Activated CD4-positive, alpha-beta T cell treated with anti-CD3 and anti-CD28 coated beads, Interleukin-2, amount 10 ng/mL, durations not matched to agents 7 days and 5 days (primary cell): ENCODE measurements at regions not wholly inside any gene's neighbourhood (a gene's known extent, or its start where the extent isn't known, plus 50 kb on each side); places are given as distances from the start of the nearest gene placed in this dataset.

Source experiments
- CTCF ChIA-PET: fragments of 350-600 bp; sonication (Branson Sonifier 250); formaldehyde crosslinking; loops from one replicate; lab custom pipeline; 2021; ENCODE audit warnings: antibody characterized with exemption; lab: Charles Lee
- POLR2A ChIA-PET: fragments of 350-600 bp; sonication (Branson Sonifier 250); formaldehyde crosslinking; loops from one replicate; lab custom pipeline; 2021; ENCODE audit warnings: antibody characterized with exemption; lab: Charles Lee
- DNase-seq: peaks from one replicate; pipeline ENCODE4 v3.0.0-alpha.2; 2020
- H3K27ac Mint-ChIP-seq: one replicate; pipeline ENCODE4 v1.8.0; 2021; ENCODE audit warnings: mild to moderate bottlenecking, moderate library complexity, mixed read lengths
- H3K27me3 Mint-ChIP-seq: one replicate; pipeline ENCODE4 v1.8.0; 2021; ENCODE audit warnings: mixed read lengths
- H3K36me3 Mint-ChIP-seq: one replicate; pipeline ENCODE4 v1.8.0; 2021; ENCODE audit warnings: low read depth, mixed read lengths
- H3K4me1 Mint-ChIP-seq: one replicate; pipeline ENCODE4 v1.8.0; 2021; ENCODE audit warnings: mixed read lengths
- H3K4me3 Mint-ChIP-seq: one replicate; pipeline ENCODE4 v1.8.0; 2021; ENCODE audit warnings: mild to moderate bottlenecking, moderate library complexity, mixed read lengths
- H3K9me3 Mint-ChIP-seq: one replicate; pipeline ENCODE4 v1.8.0; 2021; ENCODE audit warnings: mixed read lengths

DNA sequence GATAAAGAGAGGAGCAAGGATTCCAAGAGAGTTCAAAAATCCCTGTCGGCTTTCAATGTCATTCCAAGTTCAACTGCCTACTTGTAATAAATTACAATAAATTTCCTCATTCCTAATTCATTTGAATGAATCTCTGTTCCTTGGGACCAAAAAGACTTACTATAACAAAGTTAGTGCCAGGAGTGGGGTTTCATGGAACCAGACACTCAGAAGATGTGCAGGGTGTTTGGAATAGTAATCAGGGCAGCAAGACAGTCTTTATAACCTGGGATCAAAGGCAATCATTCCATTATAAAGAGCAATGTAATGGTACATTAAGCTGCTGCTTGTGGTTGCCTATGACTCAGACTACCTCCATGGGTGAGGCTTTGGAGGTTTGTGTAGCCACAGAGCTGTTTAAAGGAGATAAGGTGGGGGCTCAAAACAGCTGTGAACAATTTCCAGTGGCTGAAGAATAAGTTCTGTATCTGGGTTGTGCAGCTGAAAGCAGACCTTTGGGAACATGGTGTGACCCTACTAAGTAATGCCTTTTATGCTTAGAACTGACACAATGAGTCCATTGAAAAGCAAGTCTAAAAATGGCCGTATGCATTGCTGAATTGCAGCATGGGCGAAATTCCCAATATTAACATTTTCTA is 159.9 kb downstream of the LINC00237 start:
- ChIA-PET CTCF (no interaction called here), POLR2A (no interaction called here)
- no peak for DNase-seq
- Mint-ChIP-seq H3K27me3 (no peaks in the 10 kb centered on the region), H3K4me1 (no peaks in the 10 kb centered on the region), H3K27ac (no peak overlapping the region), H3K36me3 (no peaks in the 10 kb centered on the region), H3K9me3 (no peaks in the 10 kb centered on the region), H3K4me3 (no peak overlapping the region)

DNA sequence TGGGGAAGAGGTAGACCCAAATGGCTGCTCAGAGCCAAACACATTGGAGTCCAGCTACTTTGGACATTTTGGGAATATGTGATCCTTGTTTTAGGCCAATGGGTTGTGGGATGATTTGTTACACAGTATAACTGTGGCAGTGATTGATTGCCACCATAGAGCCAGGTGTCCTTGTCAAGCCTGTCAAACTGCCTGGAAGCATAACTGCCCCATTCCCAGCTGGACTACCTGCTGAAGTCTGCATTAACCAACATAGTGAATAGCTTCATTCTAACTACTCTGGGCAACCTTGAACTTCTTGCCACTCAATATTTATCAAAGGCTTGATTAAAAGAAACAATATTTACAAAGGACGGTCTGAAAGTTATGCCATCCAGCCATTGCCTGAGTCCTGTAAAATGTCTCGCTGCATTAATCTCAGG is 164.7 kb downstream of the LINC00237 start:
- Mint-ChIP-seq H3K27ac (no peak overlapping the region), H3K4me1 (no peaks in the 10 kb centered on the region), H3K27me3 (peaks cover 1% of the 10 kb centered on the region), H3K4me3 (no peak overlapping the region), H3K36me3 (no peaks in the 10 kb centered on the region), H3K9me3 (no peaks in the 10 kb centered on the region)
- ChIA-PET CTCF (no interaction called here), POLR2A (no interaction called here)
- DNase-seq = no peak

- Mint-ChIP-seq H3K4me1 (no peaks in the 10 kb centered on the region), H3K4me3 (no peak overlapping the region), H3K27me3 (peaks cover 3% of the 10 kb centered on the region), H3K36me3 (no peaks in the 10 kb centered on the region), H3K9me3 (no peaks in the 10 kb centered on the region), H3K27ac (no peak overlapping the region)
- DNase-seq = no peak
- ChIA-PET POLR2A (no interaction called here), CTCF (no interaction called here)
Observed at GRCh38 chr20:20939006-20939405, 167.2 kb downstream of the LINC00237 start.

- no peak overlapping the region for H3K4me3 Mint-ChIP-seq
- H3K27me3 Mint-ChIP-seq = peaks cover 3% of the 10 kb centered on the region
- H3K27ac Mint-ChIP-seq = no peak overlapping the region
Observed at GRCh38 chr20:20938599-20938998, 167.6 kb downstream of the LINC00237 start.

GRCh38 chr20:20938131-20938530 is 168.0 kb downstream of the LINC00237 start:
- Mint-ChIP-seq H3K4me1 (no peaks in the 10 kb centered on the region), H3K27ac (no peak overlapping the region), H3K9me3 (no peaks in the 10 kb centered on the region), H3K4me3 (no peak overlapping the region), H3K27me3 (peaks cover 3% of the 10 kb centered on the region), H3K36me3 (no peaks in the 10 kb centered on the region)
- DNase-seq = no peak
- CTCF ChIA-PET = no interaction called here
- POLR2A ChIA-PET = no interaction called here

More at GRCh38 chr20:20938599-20938998, 167.6 kb downstream of the LINC00237 start:
- POLR2A ChIA-PET = no interaction called here
- Mint-ChIP-seq H3K9me3 (no peaks in the 10 kb centered on the region), H3K36me3 (no peaks in the 10 kb centered on the region), H3K4me1 (no peaks in the 10 kb centered on the region)
- CTCF ChIA-PET = no interaction called here
- DNase-seq = no peak

DNA sequence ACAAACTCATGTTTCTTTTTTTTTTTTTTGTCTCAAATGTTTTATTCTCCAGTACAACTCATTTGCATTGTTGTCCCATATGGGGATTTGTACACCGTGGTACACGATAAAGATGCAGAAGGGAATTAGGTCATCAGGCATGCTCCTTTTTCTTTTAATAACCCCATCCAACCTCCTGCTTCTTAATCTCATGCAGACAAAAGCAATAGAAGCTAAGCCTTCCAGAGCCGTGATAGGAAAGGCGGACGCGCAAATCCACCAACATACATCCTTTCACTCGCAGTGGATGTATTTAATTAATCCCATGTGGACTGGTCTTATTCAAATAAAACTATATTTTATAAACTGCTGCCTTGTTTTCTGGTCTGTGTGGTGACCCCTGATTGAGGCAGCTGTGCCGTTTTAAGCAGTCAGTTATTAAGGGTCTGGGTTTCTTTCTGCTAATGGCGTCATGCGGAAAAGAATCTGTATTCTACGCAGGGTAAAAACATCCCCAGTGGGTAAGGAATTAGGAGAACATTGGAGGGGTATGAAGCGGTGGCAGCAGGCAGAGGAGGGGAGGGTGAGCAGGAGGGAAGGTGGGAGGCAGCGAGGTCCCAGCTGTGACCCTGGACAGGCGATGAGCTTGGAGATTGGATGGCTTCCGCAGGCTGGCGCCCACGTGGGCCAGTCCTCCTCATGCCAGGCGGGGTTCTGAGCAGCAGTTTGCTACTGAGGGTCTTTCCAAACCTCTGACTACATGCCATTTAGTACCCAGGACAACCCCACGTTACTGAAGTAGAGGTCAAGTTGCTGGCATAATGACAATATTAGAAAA is 172.8 kb downstream of the LINC00237 start:
- ChIA-PET CTCF (interaction anchor here (0.6 kb wide), 1 partner anchor 524 kb away, joined by 4 read pairs; no protein-coding TSS in a partner anchor), POLR2A (no interaction called here)
- Mint-ChIP-seq H3K27ac (no peak overlapping the region), H3K4me3 (no peak overlapping the region), H3K36me3 (no peaks in the 10 kb centered on the region), H3K27me3 (peaks cover 6% of the 10 kb centered on the region), H3K9me3 (no peaks in the 10 kb centered on the region), H3K4me1 (no peaks in the 10 kb centered on the region)
- DNase-seq = no peak

GRCh38 chr20:20932156-20932555 is 174.0 kb downstream of the LINC00237 start:
- Mint-ChIP-seq H3K4me3 (no peak overlapping the region), H3K4me1 (no peaks in the 10 kb centered on the region), H3K27ac (no peak overlapping the region), H3K27me3 (peaks cover 6% of the 10 kb centered on the region), H3K9me3 (no peaks in the 10 kb centered on the region), H3K36me3 (no peaks in the 10 kb centered on the region)
- ChIA-PET CTCF (no interaction called here), POLR2A (no interaction called here)
- no peak for DNase-seq

DNA sequence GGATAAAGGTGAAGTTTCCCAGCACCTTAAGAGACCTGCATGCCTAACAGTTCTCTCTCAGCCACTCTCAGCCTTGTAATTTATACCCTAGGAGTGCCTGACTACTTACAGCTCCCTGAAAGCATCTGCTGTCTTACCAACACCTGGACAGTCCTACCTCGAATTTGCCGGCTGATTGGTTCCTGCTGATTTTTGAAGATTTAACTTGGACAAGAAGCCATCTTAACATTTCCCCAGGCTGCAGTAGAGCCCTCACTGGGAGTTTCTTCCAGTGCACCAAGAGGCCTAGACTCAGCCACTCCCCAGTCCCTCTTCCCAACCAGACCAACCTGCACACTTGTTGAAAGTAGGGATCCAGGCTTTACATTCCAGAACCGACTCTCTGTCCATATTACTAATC is 174.5 kb downstream of the LINC00237 start:
- H3K9me3 Mint-ChIP-seq = no peaks in the 10 kb centered on the region
- no peaks in the 10 kb centered on the region for H3K4me1 Mint-ChIP-seq
- CTCF ChIA-PET = no interaction called here

GRCh38 chr20:20931024-20931423 is 175.1 kb downstream of the LINC00237 start:
- CTCF ChIA-PET = no interaction called here
- POLR2A ChIA-PET = no interaction called here
- Mint-ChIP-seq H3K9me3 (no peaks in the 10 kb centered on the region), H3K27ac (no peak overlapping the region), H3K4me3 (no peak overlapping the region), H3K36me3 (no peaks in the 10 kb centered on the region), H3K4me1 (no peaks in the 10 kb centered on the region), H3K27me3 (peaks cover 2% of the 10 kb centered on the region)
- DNase-seq = no peak

More for the DNA sequence above, 174.5 kb downstream of the LINC00237 start:
- no peak for DNase-seq
- peaks cover 6% of the 10 kb centered on the region for H3K27me3 Mint-ChIP-seq
- no peak overlapping the region for H3K4me3 Mint-ChIP-seq
- no peak overlapping the region for H3K27ac Mint-ChIP-seq
- H3K36me3 Mint-ChIP-seq = no peaks in the 10 kb centered on the region
- POLR2A ChIA-PET = no interaction called here

DNA sequence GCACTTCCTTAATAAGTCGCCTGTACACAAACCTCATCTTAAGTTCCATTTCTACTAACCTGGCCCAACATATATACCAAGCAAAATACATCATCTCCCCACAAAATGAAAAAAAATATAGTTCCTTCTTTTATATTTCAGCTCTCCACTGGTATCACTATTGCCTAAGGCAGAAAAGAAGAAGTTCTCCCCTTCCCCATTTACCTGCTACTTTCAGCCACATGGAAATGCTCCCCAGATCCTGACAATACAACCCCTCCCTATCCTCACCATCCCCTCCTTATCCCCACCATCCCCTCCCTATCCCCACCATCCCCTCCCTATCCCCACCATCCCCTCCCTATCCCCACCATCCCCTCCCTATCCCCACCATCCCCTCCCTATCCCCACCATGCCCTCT is 175.7 kb downstream of the LINC00237 start:
- Mint-ChIP-seq H3K9me3 (no peaks in the 10 kb centered on the region), H3K4me1 (no peaks in the 10 kb centered on the region), H3K27ac (no peak overlapping the region), H3K4me3 (no peak overlapping the region), H3K36me3 (no peaks in the 10 kb centered on the region), H3K27me3 (peaks cover 2% of the 10 kb centered on the region)
- POLR2A ChIA-PET = no interaction called here
- no peak for DNase-seq
- CTCF ChIA-PET = no interaction called here

GRCh38 chr20:20929341-20929740 is 176.8 kb downstream of the LINC00237 start:
- Mint-ChIP-seq H3K27me3 (peaks cover 2% of the 10 kb centered on the region), H3K27ac (no peak overlapping the region), H3K4me3 (no peak overlapping the region), H3K36me3 (no peaks in the 10 kb centered on the region), H3K9me3 (no peaks in the 10 kb centered on the region), H3K4me1 (no peaks in the 10 kb centered on the region)
- ChIA-PET CTCF (no interaction called here), POLR2A (no interaction called here)
- DNase-seq = no peak

- no peak for DNase-seq
- peaks cover 2% of the 10 kb centered on the region for H3K27me3 Mint-ChIP-seq
- no peak overlapping the region for H3K27ac Mint-ChIP-seq
- ChIA-PET POLR2A (interaction anchor here (0.6 kb wide), 1 partner anchor 770 kb away, joined by 3 read pairs; no protein-coding TSS in a partner anchor), CTCF (interaction anchor here (1.5 kb wide), 1 partner anchor 66 kb away, joined by 3 read pairs; no protein-coding TSS in a partner anchor)
- no peaks in the 10 kb centered on the region for H3K4me1 Mint-ChIP-seq
- no peaks in the 10 kb centered on the region for H3K9me3 Mint-ChIP-seq
- no peak overlapping the region for H3K4me3 Mint-ChIP-seq
- H3K36me3 Mint-ChIP-seq = no peaks in the 10 kb centered on the region
Observed at GRCh38 chr20:20926222-20926905, 179.8 kb downstream of the LINC00237 start.

DNA sequence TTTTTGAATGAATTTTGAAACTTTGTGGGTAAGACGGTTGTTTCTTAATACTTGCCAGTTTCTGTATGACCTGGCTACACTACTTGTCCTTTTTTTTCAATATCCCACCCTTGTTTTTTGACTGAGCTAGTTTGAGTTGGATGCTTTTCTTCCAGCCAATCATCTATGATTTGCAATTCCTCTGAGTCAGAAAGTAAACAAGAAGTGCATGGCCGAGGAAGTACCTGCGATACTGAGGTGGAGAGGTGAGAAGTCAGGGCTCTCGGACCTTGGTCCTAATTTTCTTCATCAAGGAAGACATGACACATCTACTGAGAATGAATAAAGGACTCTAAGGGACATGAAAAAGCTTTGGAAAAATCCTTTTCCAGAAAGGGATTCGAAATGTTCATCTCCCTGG is 185.7 kb downstream of the LINC00237 start:
- H3K27ac Mint-ChIP-seq = no peak overlapping the region
- peaks cover 3% of the 10 kb centered on the region for H3K9me3 Mint-ChIP-seq
- H3K4me1 Mint-ChIP-seq = no peaks in the 10 kb centered on the region
- DNase-seq = no peak
- H3K27me3 Mint-ChIP-seq = peaks cover 4% of the 10 kb centered on the region
- ChIA-PET POLR2A (no interaction called here), CTCF (no interaction called here)
- H3K36me3 Mint-ChIP-seq = no peaks in the 10 kb centered on the region
- no peak overlapping the region for H3K4me3 Mint-ChIP-seq
